Naive thymus-derived CD4-positive, alpha-beta T cell (primary cell): ENCODE measurements at regions not wholly inside any gene's neighbourhood (a gene's known extent, or its start where the extent isn't known, plus 50 kb on each side); places are given as distances from the start of the nearest gene placed in this dataset.

Experiments
- ATAC-seq: fragments of 150-1000 bp; cut with Tn5 transposase; 2 replicates; pipeline ENCODE4 v1.10.0; 2021; ENCODE audit warnings: mild to moderate bottlenecking, moderate library complexity
- CTCF ChIA-PET: fragments of 350-600 bp; sonication (Branson Sonifier 250); formaldehyde crosslinking; loops from one replicate; lab custom pipeline; 2021; ENCODE audit warnings: antibody characterized with exemption; lab: Charles Lee
- POLR2A ChIA-PET: fragments of 350-600 bp; sonication (Branson Sonifier 250); formaldehyde crosslinking; loops from one replicate; lab custom pipeline; 2021; ENCODE audit warnings: antibody characterized with exemption, inconsistent platforms; lab: Charles Lee
- DNase-seq, 9 donors: peaks; one replicate each; pipeline versions ENCODE4 v3.0.0 to v3.0.0-alpha.2; 2020 to 2022; ENCODE audit warnings: mixed read lengths in 1 of 9
- H3K27ac ChIP-seq: one replicate; pipeline ENCODE4 v1.7.0; 2013; ENCODE audit warnings: mild to moderate bottlenecking, low read depth, low read length, moderate library complexity
- H3K27me3 ChIP-seq, 2 donors: one replicate each; pipeline ENCODE4 v1.7.0; 2013; ENCODE audit warnings: low read length in 2 of 2, mild to moderate bottlenecking in 2 of 2, moderate library complexity in 2 of 2; ENCODE audit not compliant: control insufficient read depth in 2 of 2, insufficient read depth in 2 of 2
- H3K36me3 ChIP-seq, 3 experiments: 1 replicate in 2 of 3; 2 replicates in 1 of 3; pipeline ENCODE4 v1.7.0; 2013; ENCODE audit warnings: low read length in 3 of 3, mild to moderate bottlenecking in 3 of 3, moderate library complexity in 1 of 3; ENCODE audit not compliant: insufficient read depth in 3 of 3, control insufficient read depth in 2 of 3
- H3K4me1 ChIP-seq, 2 donors: one replicate each; pipeline ENCODE4 v1.7.0; 2013; ENCODE audit warnings: low read length in 2 of 2, mild to moderate bottlenecking in 2 of 2, moderate library complexity in 1 of 2; ENCODE audit not compliant: control insufficient read depth in 2 of 2, insufficient read depth in 2 of 2
- H3K4me3 ChIP-seq: 2 replicates; pipeline ENCODE4 v1.7.0; 2013; ENCODE audit warnings: mild to moderate bottlenecking, low read length
- H3K9me3 ChIP-seq, 3 experiments: 1 replicate in 2 of 3; 2 replicates in 1 of 3; pipeline ENCODE4 v1.7.0; 2013; ENCODE audit warnings: low read length in 3 of 3; ENCODE audit not compliant: control insufficient read depth in 2 of 3
- H3K27ac Mint-ChIP-seq, 9 donors: one replicate each; pipeline ENCODE4 v1.8.0; 2020 to 2022; ENCODE audit warnings: mixed read lengths in 9 of 9, mild to moderate bottlenecking in 8 of 9, moderate library complexity in 5 of 9, inconsistent platforms in 2 of 9
- H3K27me3 Mint-ChIP-seq, 5 donors: one replicate each; pipeline ENCODE4 v1.8.0; 2021 to 2022; ENCODE audit warnings: mixed read lengths in 5 of 5, mild to moderate bottlenecking in 1 of 5
- H3K36me3 Mint-ChIP-seq, 5 donors: one replicate each; pipeline ENCODE4 v1.8.0; 2020 to 2022; ENCODE audit warnings: mixed read lengths in 5 of 5, mild to moderate bottlenecking in 3 of 5, inconsistent platforms in 1 of 5
- H3K4me1 Mint-ChIP-seq, 7 donors: one replicate each; pipeline ENCODE4 v1.8.0; 2020 to 2022; ENCODE audit warnings: mixed read lengths in 7 of 7, mild to moderate bottlenecking in 3 of 7, inconsistent platforms in 1 of 7
- H3K4me3 Mint-ChIP-seq, 10 donors: one replicate each; pipeline ENCODE4 v1.8.0; 2020 to 2022; ENCODE audit warnings: mild to moderate bottlenecking in 10 of 10, mixed read lengths in 10 of 10, moderate library complexity in 6 of 10, inconsistent platforms in 2 of 10
- H3K9me3 Mint-ChIP-seq, 11 donors: one replicate each; pipeline ENCODE4 v1.8.0; 2020 to 2022; ENCODE audit warnings: mixed read lengths in 11 of 11, mild to moderate bottlenecking in 4 of 11, inconsistent platforms in 1 of 11, moderate library complexity in 1 of 11
- intact Hi-C, 2 donors: fragments of 100-400 bp; cut with micrococcal nuclease; formaldehyde crosslinking; loops; one replicate each; pipeline ENCODE4 v1.15.1; 2023

- no peak overlapping the region for H3K4me3 ChIP-seq
- H3K4me1 ChIP-seq, result no peaks in the 10 kb centered on the region
- ATAC-seq, result no peak
- no peaks in the 10 kb centered on the region for H3K9me3 ChIP-seq
- ChIA-PET POLR2A (no interaction called here), CTCF (no interaction called here)
- Mint-ChIP-seq H3K27ac (no peak overlapping the region), H3K27me3 (peaks cover 0 to 13% (median 0%) of the 10 kb centered on the region in 5 donors), H3K9me3 (peaks cover 1 to 18% (median 4%) of the 10 kb centered on the region in 11 donors), H3K4me3 (no peak overlapping the region), H3K36me3 (no peaks in the 10 kb centered on the region), H3K4me1 (no peaks in the 10 kb centered on the region)
- no peaks in the 10 kb centered on the region for H3K36me3 ChIP-seq
- H3K27ac ChIP-seq, result no peak overlapping the region
- H3K27me3 ChIP-seq, result no peaks in the 10 kb centered on the region
- no peak for DNase-seq
- intact Hi-C loops, result no loop called here
Measured at GRCh38 chr13:31675440-31675953, 63.8 kb upstream of the RXFP2 start.

- Mint-ChIP-seq H3K4me1 (no peaks in the 10 kb centered on the region), H3K9me3 (peaks cover 1 to 24% (median 8%) of the 10 kb centered on the region in 11 donors), H3K4me3 (no peak overlapping the region), H3K36me3 (no peaks in the 10 kb centered on the region), H3K27me3 (peaks cover 0 to 7% (median 0%) of the 10 kb centered on the region in 5 donors), H3K27ac (no peak overlapping the region)
- CTCF ChIA-PET, result no interaction called here
- POLR2A ChIA-PET, result no interaction called here
- H3K4me3 ChIP-seq, result no peak overlapping the region
- DNase-seq (no peak), ATAC-seq (no peak)
- no peaks in the 10 kb centered on the region for H3K9me3 ChIP-seq
- no peaks in the 10 kb centered on the region for H3K27me3 ChIP-seq
- no peaks in the 10 kb centered on the region for H3K36me3 ChIP-seq
- H3K27ac ChIP-seq, result no peak overlapping the region
- no peaks in the 10 kb centered on the region for H3K4me1 ChIP-seq
- intact Hi-C loops, result no loop called here
Measured at GRCh38 chr13:31681133-31681532, 58.2 kb upstream of the RXFP2 start.

- intact Hi-C loops, result no loop called here
- H3K4me3 Mint-ChIP-seq, result no peak overlapping the region
- ATAC-seq (no peak), DNase-seq (no peak)
- Histone ChIP-seq H3K27me3 (no peaks in the 10 kb centered on the region), H3K36me3 (no peaks in the 10 kb centered on the region), H3K27ac (no peak overlapping the region), H3K4me3 (no peak overlapping the region), H3K9me3 (no peaks in the 10 kb centered on the region), H3K4me1 (no peaks in the 10 kb centered on the region)
- H3K27me3 Mint-ChIP-seq, result peaks cover 0 to 6% (median 2%) of the 10 kb centered on the region in 5 donors
- CTCF ChIA-PET, result no interaction called here
- peaks cover 0 to 25% (median 4%) of the 10 kb centered on the region in 11 donors for H3K9me3 Mint-ChIP-seq
- no peaks in the 10 kb centered on the region for H3K36me3 Mint-ChIP-seq
- POLR2A ChIA-PET, result no interaction called here
- no peak overlapping the region for H3K27ac Mint-ChIP-seq
- no peaks in the 10 kb centered on the region for H3K4me1 Mint-ChIP-seq
Measured at GRCh38 chr13:31684466-31684865, 54.9 kb upstream of the RXFP2 start.

GRCh38 chr13:31686670-31687425, 52.5 kb upstream of the RXFP2 start:
- no peak for DNase-seq
- H3K4me1 Mint-ChIP-seq, result no peaks in the 10 kb centered on the region
- ATAC-seq, result no peak
- Histone ChIP-seq H3K4me3 (no peak overlapping the region), H3K36me3 (no peaks in the 10 kb centered on the region), H3K4me1 (no peaks in the 10 kb centered on the region), H3K27ac (no peak overlapping the region), H3K9me3 (no peaks in the 10 kb centered on the region), H3K27me3 (no peaks in the 10 kb centered on the region)
- H3K9me3 Mint-ChIP-seq, result peaks cover 0 to 24% (median 7%) of the 10 kb centered on the region in 11 donors
- CTCF ChIA-PET, result no interaction called here
- H3K4me3 Mint-ChIP-seq, result no peak overlapping the region
- POLR2A ChIA-PET, result no interaction called here
- H3K36me3 Mint-ChIP-seq, result no peaks in the 10 kb centered on the region
- peaks cover 0 to 6% (median 5%) of the 10 kb centered on the region in 5 donors for H3K27me3 Mint-ChIP-seq
- no peak overlapping the region for H3K27ac Mint-ChIP-seq
- intact Hi-C loops, result no loop called here
